Suppressor macrophage treated with lipopolysaccharide for 1 hour (primary cell): ENCODE measurements at regions not wholly inside any gene's neighbourhood (a gene's known extent, or its start where the extent isn't known, plus 50 kb on each side); places are given as distances from the start of the nearest gene placed in this dataset.
A peak's percentile ranks its signal among the peaks of the same experiment; 100 is the strongest.

Experiments used
- DNase-seq, 3 donors: peaks; one replicate each; pipeline ENCODE4 v3.0.0-alpha.2; 2020 to 2022

- DNase-seq, result no peak
Measured at GRCh38 chr19:16000024-16000663, 51.3 kb downstream of the OR10H4 start.

GRCh38 chr19:16001481-16002312 lies 52.9 kb downstream of the OR10H4 start:
- peak; percentile 77 to 86 (median 81) for DNase-seq

GRCh38 chr19:16002406-16003384 lies 53.9 kb downstream of the OR10H4 start:
- peak; percentile 33 to 61 (median 37) for DNase-seq

- peak in 2 of 3 donors; percentile 24 to 32 for DNase-seq
Measured at GRCh38 chr19:16003391-16003790, 54.6 kb downstream of the OR10H4 start.

GRCh38 chr19:16005925-16006324 lies 57.1 kb downstream of the OR10H4 start:
- no peak for DNase-seq

- no peak for DNase-seq
Measured at GRCh38 chr19:16012552-16012951, 63.7 kb upstream of the TPM4 start.

GRCh38 chr19:16013181-16013850 lies 63.0 kb upstream of the TPM4 start:
- DNase-seq, result no peak

- DNase-seq, result peak in 1 of 3 donors; percentile 9
Measured at GRCh38 chr19:16013851-16014840, 62.1 kb upstream of the TPM4 start.

GRCh38 chr19:16014923-16015804 lies 61.1 kb upstream of the TPM4 start:
- no peak for DNase-seq

GRCh38 chr19:16015805-16016173 lies 60.5 kb upstream of the TPM4 start:
- DNase-seq, result no peak

GRCh38 chr19:16016226-16017137 lies 59.8 kb upstream of the TPM4 start:
- DNase-seq, result no peak

GRCh38 chr19:16017138-16017490 lies 59.2 kb upstream of the TPM4 start:
- DNase-seq, result no peak

- DNase-seq, result no peak
Measured at GRCh38 chr19:16018106-16018755, 58.1 kb upstream of the TPM4 start.

GRCh38 chr19:16018801-16019551 lies 57.3 kb upstream of the TPM4 start:
- no peak for DNase-seq

- no peak for DNase-seq
Measured at GRCh38 chr19:16019691-16020448, 56.4 kb upstream of the TPM4 start.

GRCh38 chr19:16021796-16022195 lies 54.5 kb upstream of the TPM4 start:
- no peak for DNase-seq

GRCh38 chr19:16022251-16022650 lies 54.0 kb upstream of the TPM4 start:
- DNase-seq, result no peak
